ENCODE measurements at regions not wholly inside any gene's neighbourhood (a gene's known extent, or its start where the extent isn't known, plus 50 kb on each side); places are given as distances from the start of the nearest gene placed in this dataset.

DNA sequence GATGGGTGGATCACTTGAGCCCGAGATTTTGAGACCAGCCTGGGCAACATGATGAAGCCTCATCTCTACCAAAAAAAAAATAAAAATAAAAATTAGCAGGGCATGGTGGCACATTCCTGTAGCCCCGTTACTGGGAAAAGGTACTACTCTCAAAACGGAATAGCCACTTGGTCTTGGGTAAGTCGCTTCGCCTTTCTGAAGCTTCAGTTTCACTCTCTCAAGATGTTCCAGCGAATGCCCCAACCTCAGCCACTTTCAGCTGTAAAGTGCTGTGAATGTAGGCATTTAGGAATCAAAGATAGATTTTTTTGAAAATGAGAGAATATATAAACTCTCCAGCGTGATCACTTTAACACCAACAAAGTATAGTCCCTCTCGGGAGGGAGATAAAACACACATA, 154.1 kb upstream of the HS3ST3A1 start:
- TF ChIP-seq, protein P1, sequence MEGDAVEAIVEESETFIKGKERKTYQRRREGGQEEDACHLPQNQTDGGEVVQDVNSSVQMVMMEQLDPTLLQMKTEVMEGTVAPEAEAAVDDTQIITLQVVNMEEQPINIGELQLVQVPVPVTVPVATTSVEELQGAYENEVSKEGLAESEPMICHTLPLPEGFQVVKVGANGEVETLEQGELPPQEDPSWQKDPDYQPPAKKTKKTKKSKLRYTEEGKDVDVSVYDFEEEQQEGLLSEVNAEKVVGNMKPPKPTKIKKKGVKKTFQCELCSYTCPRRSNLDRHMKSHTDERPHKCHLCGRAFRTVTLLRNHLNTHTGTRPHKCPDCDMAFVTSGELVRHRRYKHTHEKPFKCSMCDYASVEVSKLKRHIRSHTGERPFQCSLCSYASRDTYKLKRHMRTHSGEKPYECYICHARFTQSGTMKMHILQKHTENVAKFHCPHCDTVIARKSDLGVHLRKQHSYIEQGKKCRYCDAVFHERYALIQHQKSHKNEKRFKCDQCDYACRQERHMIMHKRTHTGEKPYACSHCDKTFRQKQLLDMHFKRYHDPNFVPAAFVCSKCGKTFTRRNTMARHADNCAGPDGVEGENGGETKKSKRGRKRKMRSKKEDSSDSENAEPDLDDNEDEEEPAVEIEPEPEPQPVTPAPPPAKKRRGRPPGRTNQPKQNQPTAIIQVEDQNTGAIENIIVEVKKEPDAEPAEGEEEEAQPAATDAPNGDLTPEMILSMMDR (IDR thresholded peaks at IDR 0.05), result no peak
- no peak for TF ChIP-seq EZH2 (IDR thresholded peaks at IDR 0.05; ENCODE audit: borderline replicate concordance, insufficient read depth, low read depth, low read length, poor library complexity, severe bottlenecking)

All from B cell (primary cell).